Fibroblast of the aortic adventitia (primary cell): ENCODE measurements at regions not wholly inside any gene's neighbourhood (a gene's known extent, or its start where the extent isn't known, plus 50 kb on each side); places are given as distances from the start of the nearest gene placed in this dataset.

Experiments used
- DNase-seq: peaks from one replicate; pipeline ENCODE4 v3.0.0-alpha.2; 2010; ENCODE audit warnings: low read depth
- H3K4me3 ChIP-seq: 2 replicates; pipeline ENCODE4 v1.5.1; 2011; ENCODE audit warnings: low read depth, mild to moderate bottlenecking, control low read depth, low read length, moderate library complexity
- TF ChIP-seq, protein P1 (sequence below): IDR thresholded peaks from 2 replicates; pipeline ENCODE4 v1.5.1; 2011; ENCODE audit warnings: mild to moderate bottlenecking, low read length, control low read depth, inconsistent platforms; ENCODE audit not compliant: insufficient read depth

GRCh38 chr17:6241996-6242395, 171.8 kb downstream of the WSCD1 start:
- TF ChIP-seq, protein P1, sequence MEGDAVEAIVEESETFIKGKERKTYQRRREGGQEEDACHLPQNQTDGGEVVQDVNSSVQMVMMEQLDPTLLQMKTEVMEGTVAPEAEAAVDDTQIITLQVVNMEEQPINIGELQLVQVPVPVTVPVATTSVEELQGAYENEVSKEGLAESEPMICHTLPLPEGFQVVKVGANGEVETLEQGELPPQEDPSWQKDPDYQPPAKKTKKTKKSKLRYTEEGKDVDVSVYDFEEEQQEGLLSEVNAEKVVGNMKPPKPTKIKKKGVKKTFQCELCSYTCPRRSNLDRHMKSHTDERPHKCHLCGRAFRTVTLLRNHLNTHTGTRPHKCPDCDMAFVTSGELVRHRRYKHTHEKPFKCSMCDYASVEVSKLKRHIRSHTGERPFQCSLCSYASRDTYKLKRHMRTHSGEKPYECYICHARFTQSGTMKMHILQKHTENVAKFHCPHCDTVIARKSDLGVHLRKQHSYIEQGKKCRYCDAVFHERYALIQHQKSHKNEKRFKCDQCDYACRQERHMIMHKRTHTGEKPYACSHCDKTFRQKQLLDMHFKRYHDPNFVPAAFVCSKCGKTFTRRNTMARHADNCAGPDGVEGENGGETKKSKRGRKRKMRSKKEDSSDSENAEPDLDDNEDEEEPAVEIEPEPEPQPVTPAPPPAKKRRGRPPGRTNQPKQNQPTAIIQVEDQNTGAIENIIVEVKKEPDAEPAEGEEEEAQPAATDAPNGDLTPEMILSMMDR, result no peak
- no peak overlapping the region for H3K4me3 ChIP-seq
- no peak for DNase-seq

- TF ChIP-seq, protein P1, result no peak
- no peak overlapping the region for H3K4me3 ChIP-seq
- no peak for DNase-seq
Measured at GRCh38 chr17:6241381-6241780, 171.2 kb downstream of the WSCD1 start.

DNA sequence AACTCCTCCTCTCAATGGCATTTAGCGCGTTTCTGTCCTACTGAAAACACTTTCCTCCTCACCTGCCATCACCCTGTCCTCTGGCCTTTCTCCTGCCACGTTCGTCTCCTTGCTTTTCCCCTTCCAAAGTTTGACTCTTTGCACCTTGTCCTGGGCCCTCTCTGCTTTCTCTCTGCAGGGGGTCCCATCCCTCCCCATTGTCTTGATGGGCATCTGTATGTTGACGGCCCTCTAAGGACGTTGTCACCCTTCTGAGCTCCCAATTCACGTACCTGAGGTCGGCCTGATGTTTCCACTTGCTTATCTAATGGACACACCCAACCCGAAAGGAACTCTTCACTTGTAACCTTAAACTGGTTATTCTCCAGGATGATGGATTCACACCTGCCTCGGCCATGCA, 170.4 kb downstream of the WSCD1 start:
- TF ChIP-seq, protein P1, result no peak

DNA sequence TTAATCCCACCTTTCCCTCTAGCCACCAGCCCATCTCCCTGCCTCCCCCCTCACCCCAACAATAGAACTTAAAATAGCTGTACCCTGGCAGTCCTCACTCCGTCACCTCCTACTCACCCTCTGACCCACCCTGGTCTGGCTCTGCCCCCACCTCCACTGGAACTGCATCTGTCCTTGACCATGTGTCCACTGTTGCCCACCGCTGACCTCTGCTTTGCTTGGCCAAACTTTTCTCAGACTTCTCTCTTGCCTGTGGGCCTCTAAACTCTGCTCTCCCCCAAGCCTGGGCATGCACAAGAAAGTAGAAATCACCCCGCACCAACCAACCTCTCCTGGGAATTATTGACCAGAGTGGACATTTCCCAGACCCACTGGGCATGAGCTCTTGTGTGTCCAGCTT, 169.8 kb downstream of the WSCD1 start:
- no peak for DNase-seq
- TF ChIP-seq, protein P1, result no peak
- no peak overlapping the region for H3K4me3 ChIP-seq

More for the DNA sequence above, 170.4 kb downstream of the WSCD1 start:
- no peak overlapping the region for H3K4me3 ChIP-seq
- no peak for DNase-seq

DNA sequence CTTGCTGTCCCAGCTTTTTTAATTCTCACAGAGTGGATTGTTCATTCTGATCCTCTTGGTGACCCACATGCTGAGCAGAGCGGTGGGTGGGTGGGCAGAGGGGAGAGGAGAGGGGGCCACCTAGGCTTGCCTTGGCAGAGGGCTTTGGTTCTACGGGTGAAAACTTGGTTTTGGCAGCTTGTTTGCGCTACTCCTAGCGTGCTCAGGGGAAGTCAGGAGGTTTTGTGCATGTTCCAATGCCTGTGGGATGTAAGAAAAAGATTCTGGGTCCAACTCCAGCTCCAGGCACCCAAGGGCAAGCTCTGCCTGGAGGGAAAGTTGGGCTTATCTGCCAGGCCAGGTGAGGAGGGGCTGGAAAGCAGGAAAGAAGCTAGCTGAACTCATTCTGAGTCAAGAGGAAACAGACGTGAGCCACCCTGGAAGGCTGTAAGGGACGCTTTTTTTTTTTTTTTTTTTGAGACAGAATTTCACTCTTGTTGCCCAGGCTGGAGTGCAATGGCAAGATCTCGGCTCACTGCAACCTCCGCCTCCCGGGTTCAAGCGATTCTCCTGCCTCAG, 169.1 kb downstream of the WSCD1 start:
- TF ChIP-seq, protein P1, result no peak
- DNase-seq, result no peak
- no peak overlapping the region for H3K4me3 ChIP-seq

DNA sequence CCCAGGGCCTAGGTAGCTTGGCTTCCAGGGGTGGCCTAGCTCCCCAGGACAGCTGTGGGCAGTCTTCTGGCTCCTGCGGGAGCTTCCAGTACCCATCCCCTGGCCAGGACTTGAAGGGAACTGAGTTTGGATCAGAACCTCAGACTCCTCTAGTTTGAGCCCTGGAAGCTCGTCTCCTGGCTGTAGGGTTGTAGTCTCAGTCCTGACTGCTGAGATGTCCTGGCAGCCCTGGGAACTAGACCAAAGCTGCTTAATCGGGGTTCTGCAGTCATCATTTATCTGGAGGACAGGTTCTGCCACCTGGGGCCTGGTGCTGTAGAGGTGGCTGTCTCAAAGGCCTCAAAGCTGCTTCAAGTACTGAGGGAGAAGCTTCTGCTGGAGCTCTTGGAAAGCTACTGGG, 163.7 kb downstream of the WSCD1 start:
- no peak for DNase-seq
- TF ChIP-seq, protein P1, result no peak
- no peak overlapping the region for H3K4me3 ChIP-seq

GRCh38 chr17:6233339-6233738, 163.2 kb downstream of the WSCD1 start:
- TF ChIP-seq, protein P1, result no peak
- no peak overlapping the region for H3K4me3 ChIP-seq
- no peak for DNase-seq
